LNCaP clone FGC (cell line): ENCODE measurements at regions not wholly inside any gene's neighbourhood (a gene's known extent, or its start where the extent isn't known, plus 50 kb on each side); places are given as distances from the start of the nearest gene placed in this dataset.
"Not testable (repeated sequence)": the region's sequence is repeated elsewhere in the genome, so short reads cannot be mapped to it uniquely, and the experiment has no call there.

Source experiments
- DNase-seq: peaks from one replicate; pipeline ENCODE4 v3.0.0-alpha.2; 2011; ENCODE audit warnings: low read depth
- H3K4me3 ChIP-seq: 2 replicates; pipeline ENCODE4 v1.5.1; 2011; ENCODE audit warnings: mild to moderate bottlenecking, low read depth, low read length, control low read depth
- TF ChIP-seq, protein P1 (sequence below): IDR thresholded peaks from 2 replicates; pipeline ENCODE4 v1.5.1; 2012; ENCODE audit warnings: mild to moderate bottlenecking; ENCODE audit not compliant: control insufficient read depth, insufficient read depth; ENCODE audit errors: extremely low read depth

DNA sequence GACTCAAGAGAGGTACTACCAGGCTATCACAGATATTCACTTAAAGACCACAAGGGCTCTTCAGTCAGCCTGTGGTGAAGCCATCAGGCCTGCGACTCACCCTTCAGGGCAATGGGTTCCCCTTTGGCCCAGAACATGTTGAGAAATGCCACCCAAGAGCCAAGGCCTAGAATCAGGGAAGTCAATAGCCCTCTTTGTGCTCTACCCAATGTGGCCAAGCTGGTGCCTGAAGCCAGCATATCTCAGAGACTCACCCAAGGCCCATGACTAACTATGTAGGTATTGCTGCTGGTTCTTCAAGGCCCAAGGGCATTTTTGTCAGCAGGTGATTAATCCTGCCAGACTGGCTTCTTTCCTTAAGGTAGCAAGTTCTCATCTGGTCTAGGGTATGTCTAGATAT is 338.9 kb upstream of the SETBP1 start:
- no peak overlapping the region for H3K4me3 ChIP-seq
- TF ChIP-seq, protein P1, sequence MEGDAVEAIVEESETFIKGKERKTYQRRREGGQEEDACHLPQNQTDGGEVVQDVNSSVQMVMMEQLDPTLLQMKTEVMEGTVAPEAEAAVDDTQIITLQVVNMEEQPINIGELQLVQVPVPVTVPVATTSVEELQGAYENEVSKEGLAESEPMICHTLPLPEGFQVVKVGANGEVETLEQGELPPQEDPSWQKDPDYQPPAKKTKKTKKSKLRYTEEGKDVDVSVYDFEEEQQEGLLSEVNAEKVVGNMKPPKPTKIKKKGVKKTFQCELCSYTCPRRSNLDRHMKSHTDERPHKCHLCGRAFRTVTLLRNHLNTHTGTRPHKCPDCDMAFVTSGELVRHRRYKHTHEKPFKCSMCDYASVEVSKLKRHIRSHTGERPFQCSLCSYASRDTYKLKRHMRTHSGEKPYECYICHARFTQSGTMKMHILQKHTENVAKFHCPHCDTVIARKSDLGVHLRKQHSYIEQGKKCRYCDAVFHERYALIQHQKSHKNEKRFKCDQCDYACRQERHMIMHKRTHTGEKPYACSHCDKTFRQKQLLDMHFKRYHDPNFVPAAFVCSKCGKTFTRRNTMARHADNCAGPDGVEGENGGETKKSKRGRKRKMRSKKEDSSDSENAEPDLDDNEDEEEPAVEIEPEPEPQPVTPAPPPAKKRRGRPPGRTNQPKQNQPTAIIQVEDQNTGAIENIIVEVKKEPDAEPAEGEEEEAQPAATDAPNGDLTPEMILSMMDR: no peak
- no peak for DNase-seq

DNA sequence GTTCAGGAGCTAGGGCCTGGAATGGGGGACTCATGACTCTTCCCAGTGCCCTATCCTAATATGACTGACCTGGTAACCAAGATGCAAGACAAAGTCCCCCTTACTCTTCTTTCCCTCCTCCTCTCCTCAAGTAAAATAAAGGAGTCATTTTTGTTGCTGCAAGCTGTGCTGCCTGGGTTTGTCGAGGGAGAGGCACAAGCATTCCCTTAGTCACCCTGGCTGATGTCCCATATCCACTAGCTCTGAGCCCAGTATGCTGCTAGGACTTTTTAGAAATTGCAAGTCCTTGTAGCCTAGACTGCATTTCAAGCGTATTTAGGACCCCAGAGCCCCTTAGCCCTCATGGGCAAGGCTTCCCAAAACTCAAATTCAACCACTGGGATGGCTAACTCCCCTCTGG is 338.5 kb upstream of the SETBP1 start:
- DNase-seq: no peak
- TF ChIP-seq, protein P1: no peak
- no peak overlapping the region for H3K4me3 ChIP-seq

DNA sequence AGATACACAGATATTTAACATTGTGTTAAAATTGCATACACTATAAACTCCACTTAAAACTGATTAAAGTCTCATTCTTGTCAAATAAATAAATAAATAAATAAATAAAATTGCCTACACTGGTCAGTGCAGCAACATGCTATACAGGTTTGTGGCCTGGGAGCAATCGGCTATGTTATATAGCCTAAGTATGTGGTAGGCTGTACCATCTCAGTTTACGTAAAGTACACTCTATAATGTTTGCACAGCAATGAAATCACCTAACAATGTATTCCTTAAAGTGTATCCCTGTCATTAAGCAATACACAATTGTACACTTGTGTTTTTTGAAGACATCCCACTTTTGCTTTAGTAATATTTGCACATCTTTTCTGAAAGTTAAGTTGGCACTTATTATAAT is 337.7 kb upstream of the SETBP1 start:
- DNase-seq: peak; percentile 77
- H3K4me3 ChIP-seq: no peak overlapping the region
- TF ChIP-seq, protein P1: no peak

DNA sequence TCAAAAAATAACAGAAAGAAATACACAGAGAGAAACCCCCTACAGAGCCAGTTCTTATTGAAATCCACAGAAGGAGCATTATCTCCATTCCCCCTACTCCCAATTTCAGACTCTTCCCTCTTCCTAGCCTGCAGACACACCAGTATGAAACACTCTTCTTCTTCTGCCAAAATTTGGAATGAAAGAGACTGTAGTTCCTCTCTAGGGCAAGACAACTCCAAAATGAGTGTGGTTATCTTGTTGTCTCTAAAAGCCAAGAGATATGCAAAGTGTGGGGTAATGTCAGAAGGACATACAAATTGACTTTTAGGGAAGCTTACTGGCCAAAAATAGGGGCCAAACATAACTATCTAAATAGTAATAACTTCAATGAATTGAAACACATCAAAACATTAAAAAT is 337.1 kb upstream of the SETBP1 start:
- no peak overlapping the region for H3K4me3 ChIP-seq
- TF ChIP-seq, protein P1: no peak
- no peak for DNase-seq

DNA sequence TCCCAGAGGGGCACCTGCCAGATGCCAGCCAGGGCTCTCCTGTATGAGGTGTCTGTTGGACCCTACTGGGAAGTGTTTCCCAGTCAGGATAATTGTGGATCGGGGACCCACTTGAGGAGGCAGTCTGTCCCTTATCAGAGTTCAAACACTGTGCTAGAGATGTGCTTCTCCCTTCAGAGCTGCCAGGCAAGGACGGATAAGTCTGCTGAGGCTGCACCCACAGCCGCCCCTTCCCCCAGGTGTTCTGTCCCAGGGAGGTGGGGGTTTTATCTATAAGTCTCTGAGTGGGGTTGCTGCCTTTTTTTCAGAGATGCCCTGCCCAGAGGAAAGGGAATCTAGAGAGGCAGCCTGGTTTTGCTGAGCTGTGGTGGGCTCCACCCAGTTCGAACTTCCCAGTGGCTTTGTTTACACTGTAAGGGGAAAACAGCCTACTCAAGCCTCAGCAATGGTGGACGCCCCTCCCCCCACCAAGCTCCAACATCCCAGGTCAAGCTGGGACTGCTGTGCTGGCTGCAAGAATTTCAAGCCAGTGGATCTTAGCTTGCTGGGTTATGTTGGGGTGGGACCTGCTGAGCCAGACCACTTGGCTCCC is 324.0 kb upstream of the SETBP1 start:
- no peak for DNase-seq
- TF ChIP-seq, protein P1: no peak
- no peak overlapping the region for H3K4me3 ChIP-seq

DNA sequence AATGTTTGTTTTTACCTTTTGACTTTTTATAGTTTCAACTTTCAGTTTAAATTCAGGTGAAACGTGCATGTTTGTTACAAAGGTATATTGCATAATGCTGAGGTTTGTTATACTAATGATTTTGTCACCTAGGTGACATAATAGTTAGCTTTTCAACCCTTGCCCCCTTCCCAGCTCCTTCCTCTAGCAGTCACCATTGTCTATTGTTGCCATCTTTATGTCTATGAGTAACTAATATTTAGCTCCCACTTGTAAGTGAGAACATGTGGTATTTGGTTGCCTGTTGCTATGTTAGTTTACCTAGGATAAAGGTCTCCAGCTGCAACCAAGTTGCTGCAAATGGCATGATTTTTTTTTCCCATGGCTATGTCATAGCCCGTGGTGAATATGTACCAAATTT is 322.3 kb upstream of the SETBP1 start:
- H3K4me3 ChIP-seq: no peak overlapping the region
- DNase-seq: no peak
- TF ChIP-seq, protein P1: no peak

DNA sequence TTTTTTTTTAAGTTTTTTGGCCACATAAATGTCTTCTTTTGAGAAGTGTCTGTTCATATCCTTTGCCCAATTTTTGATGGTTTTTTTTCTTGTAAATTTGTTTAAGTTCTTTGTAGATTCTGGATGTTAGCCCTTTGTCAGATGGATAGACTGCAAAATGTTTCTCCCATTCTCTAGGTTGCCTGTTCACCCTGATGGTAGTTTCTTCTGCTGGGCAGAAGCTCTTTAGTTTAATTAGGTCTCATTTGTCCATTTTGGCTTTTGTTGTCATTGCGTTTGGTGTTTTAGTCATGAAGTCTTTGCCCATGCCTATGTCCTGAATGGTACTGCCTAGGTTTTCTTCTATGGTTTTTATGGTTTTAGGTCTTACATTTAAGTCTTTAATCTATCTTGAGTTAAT is 320.9 kb upstream of the SETBP1 start:
- DNase-seq, H3K4me3 ChIP-seq: not testable (repeated sequence)

DNA sequence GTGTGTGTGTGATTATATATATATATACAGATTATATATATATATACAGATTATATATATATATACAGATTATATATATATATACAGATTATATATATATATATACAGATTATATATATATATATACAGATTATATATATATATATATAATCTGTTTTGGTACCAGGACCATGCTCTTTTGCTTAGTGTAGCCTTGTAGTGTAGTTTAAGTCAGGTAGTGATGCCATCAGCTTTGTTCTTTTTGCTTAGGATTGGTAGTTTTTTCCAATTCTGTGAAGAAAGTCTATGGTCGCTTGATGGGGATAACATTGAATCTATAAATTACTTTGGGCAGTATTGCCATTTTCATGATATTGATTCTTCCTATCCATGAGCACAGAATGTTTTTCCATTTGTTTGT is 318.5 kb upstream of the SETBP1 start:
- not testable (repeated sequence) for H3K4me3 ChIP-seq, DNase-seq
